Progenitor cell of endocrine pancreas (in vitro differentiated cells): ENCODE measurements at regions not wholly inside any gene's neighbourhood (a gene's known extent, or its start where the extent isn't known, plus 50 kb on each side); places are given as distances from the start of the nearest gene placed in this dataset.
"Not testable (repeated sequence)": the region's sequence is repeated elsewhere in the genome, so short reads cannot be mapped to it uniquely, and the experiment has no call there.

ENCODE experiments used
- DNase-seq: peaks from one replicate; pipeline ENCODE4 v3.0.0; 2021; ENCODE audit warnings: low spot score; ENCODE audit not compliant: unreplicated experiment
- H3K27ac Mint-ChIP-seq: 2 replicates; pipeline ENCODE4 v1.8.0; 2021; ENCODE audit warnings: mild to moderate bottlenecking, moderate library complexity, mixed read lengths
- H3K27me3 Mint-ChIP-seq: 2 replicates; pipeline ENCODE4 v1.8.0; 2021; ENCODE audit warnings: mixed read lengths
- H3K36me3 Mint-ChIP-seq: 2 replicates; pipeline ENCODE4 v1.8.0; 2022; ENCODE audit warnings: mixed read lengths; ENCODE audit not compliant: insufficient read depth
- H3K4me1 Mint-ChIP-seq: 2 replicates; pipeline ENCODE4 v1.8.0; 2021; ENCODE audit warnings: low read depth, mixed read lengths
- H3K4me3 Mint-ChIP-seq: 2 replicates; pipeline ENCODE4 v1.8.0; 2021; ENCODE audit warnings: low read depth, mild to moderate bottlenecking, moderate library complexity, mixed read lengths
- H3K9me3 Mint-ChIP-seq: 2 replicates; pipeline ENCODE4 v1.8.0; 2021; ENCODE audit warnings: low read depth, mixed read lengths
- CTCF ChIP-seq: fragments of 200-600 bp; sonication (generic); IDR thresholded peaks from one replicate; pipeline ENCODE4 v1.5.0; 2021; ENCODE audit warnings: antibody characterized with exemption, mild to moderate bottlenecking; ENCODE audit not compliant: unreplicated experiment

DNA sequence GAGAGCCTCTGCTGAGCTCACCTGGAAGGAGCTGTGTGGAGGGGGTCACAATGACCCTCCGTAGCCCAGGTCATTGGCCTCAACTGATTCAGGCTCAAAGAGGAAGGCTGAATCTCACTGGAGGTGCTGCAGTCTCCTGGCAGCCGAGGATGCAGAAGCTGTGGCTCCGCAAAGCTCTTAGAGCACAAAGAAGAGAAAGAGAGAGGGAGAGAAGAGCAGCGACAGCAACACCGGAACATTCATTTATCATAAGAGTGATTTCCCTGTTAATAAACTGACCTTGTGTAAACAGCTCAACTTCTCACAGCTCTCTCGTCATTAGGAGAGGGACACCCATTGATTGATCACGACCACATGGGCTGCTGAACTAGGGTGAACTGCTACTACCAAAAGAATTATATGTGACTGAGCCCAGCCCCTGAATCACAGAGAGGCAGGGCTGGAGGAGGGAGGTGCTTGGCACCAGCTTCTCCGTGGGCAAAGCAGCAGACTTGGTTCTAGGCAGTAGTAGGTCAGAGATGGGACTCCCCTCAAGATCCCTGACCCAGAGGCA lies 281.7 kb downstream of the NXPE2 start:
- no peaks in the 10 kb centered on the region for H3K27me3 Mint-ChIP-seq
- H3K36me3 Mint-ChIP-seq = no peaks in the 10 kb centered on the region
- peaks cover 21% of the 10 kb centered on the region for H3K4me1 Mint-ChIP-seq
- TF ChIP-seq CTCF = no peak
- H3K27ac Mint-ChIP-seq = peak overlapping the region; percentile 17
- DNase-seq = no peak
- H3K9me3 Mint-ChIP-seq = no peaks in the 10 kb centered on the region
- no peak overlapping the region for H3K4me3 Mint-ChIP-seq

DNA sequence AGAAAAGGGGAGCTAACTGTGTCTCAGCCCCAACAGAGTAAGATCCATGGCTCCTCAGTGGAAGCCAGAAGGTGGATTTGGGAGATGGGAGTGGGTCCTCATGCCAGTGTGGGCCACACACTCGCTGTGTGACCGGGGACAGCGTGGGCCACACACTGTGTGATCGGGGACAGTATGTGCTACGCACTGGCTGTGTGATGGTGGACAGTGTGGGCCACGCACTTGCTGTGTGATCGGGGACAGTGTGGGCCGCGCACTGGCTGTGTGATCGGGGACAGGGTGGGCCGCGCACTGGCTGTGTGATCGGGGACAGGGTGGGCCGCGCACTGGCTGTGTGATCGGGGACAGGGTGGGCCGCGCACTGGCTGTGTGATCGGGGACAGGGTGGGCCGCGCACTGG lies 282.5 kb downstream of the NXPE2 start:
- H3K4me3 Mint-ChIP-seq, H3K36me3 Mint-ChIP-seq, H3K9me3 Mint-ChIP-seq, H3K27me3 Mint-ChIP-seq, DNase-seq: not testable (repeated sequence)
- peaks cover 28% of the 10 kb centered on the region for H3K4me1 Mint-ChIP-seq
- H3K27ac Mint-ChIP-seq = peak overlapping the region; percentile 34

- no peak for TF ChIP-seq CTCF
- Mint-ChIP-seq H3K4me3 (no peak overlapping the region), H3K27me3 (no peaks in the 10 kb centered on the region), H3K27ac (peak overlapping the region; percentile 76), H3K9me3 (no peaks in the 10 kb centered on the region), H3K36me3 (no peaks in the 10 kb centered on the region), H3K4me1 (peaks cover 42% of the 10 kb centered on the region)
- DNase-seq = no peak
Measured at GRCh38 chr11:114964676-114965214, 286.4 kb downstream of the NXPE2 start.

GRCh38 chr11:114970927-114971645 lies 292.8 kb downstream of the NXPE2 start:
- Mint-ChIP-seq H3K4me1 (peaks cover 11% of the 10 kb centered on the region), H3K36me3 (no peaks in the 10 kb centered on the region), H3K9me3 (no peaks in the 10 kb centered on the region), H3K27me3 (no peaks in the 10 kb centered on the region), H3K4me3 (no peak overlapping the region), H3K27ac (no peak overlapping the region)
- no peak for DNase-seq
- TF ChIP-seq CTCF = no peak

DNA sequence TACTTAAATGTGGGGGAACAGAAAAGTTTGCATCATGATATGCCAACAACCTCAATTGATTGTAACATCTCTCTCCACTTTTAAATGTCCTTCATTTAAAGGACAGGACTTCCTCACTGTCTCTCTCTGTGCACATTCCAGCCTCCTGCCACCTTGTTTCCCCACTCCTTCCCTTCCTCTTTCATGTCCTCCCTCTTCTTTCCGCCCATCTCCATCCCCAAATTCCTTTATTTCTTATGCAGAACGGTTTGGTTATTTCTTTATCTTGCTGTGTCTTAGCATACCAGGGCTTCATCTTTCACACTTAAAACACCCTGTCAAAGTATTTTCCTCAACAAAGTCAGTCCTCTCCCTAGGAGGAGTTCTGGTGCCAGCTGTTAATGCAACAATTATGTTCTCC lies 293.8 kb downstream of the NXPE2 start:
- DNase-seq = no peak
- no peaks in the 10 kb centered on the region for H3K9me3 Mint-ChIP-seq
- peaks cover 3% of the 10 kb centered on the region for H3K4me1 Mint-ChIP-seq
- no peak overlapping the region for H3K27ac Mint-ChIP-seq
- H3K36me3 Mint-ChIP-seq = no peaks in the 10 kb centered on the region
- no peak overlapping the region for H3K4me3 Mint-ChIP-seq
- TF ChIP-seq CTCF = no peak
- H3K27me3 Mint-ChIP-seq = no peaks in the 10 kb centered on the region

DNA sequence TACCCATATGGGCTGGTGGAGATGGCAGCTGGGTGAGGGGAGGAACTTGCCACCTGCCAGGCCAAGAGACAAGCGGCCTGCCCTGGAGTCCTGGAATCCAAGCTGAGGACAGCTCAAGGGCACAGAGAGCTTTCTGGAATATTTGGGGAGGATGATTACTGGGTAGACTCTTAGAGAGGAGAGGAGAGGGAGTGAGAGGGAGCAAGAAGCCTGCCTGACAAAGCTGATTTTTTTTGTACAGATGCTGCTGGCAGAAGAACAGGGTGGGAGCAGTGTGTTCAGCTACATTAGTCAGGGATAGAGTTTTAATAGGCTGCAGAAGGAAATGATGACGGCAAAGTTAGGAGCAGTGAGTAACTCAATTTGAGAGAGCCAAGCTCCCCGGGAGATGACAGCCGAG lies 299.3 kb downstream of the NXPE2 start:
- no peaks in the 10 kb centered on the region for H3K36me3 Mint-ChIP-seq
- TF ChIP-seq CTCF = no peak

More for the DNA sequence above, 299.3 kb downstream of the NXPE2 start:
- Mint-ChIP-seq H3K27me3 (no peaks in the 10 kb centered on the region), H3K4me1 (peaks cover 4% of the 10 kb centered on the region), H3K27ac (no peak overlapping the region), H3K4me3 (no peak overlapping the region), H3K9me3 (peaks cover 3% of the 10 kb centered on the region)
- no peak for DNase-seq
